Thyroid gland (tissue), 4 donors: ENCODE measurements at regions not wholly inside any gene's neighbourhood (a gene's known extent, or its start where the extent isn't known, plus 50 kb on each side); places are given as distances from the start of the nearest gene placed in this dataset.

Experiments
- CTCF ChIP-seq, 6 experiments: fragments of 200-600 bp in 3 of 6; fragments of 450-650 bp in 3 of 6; sonication (generic) in 3 of 6; IDR thresholded peaks; one replicate each; pipeline ENCODE4 v1.5.1; 2016 to 2019; ENCODE audit warnings: antibody characterized with exemption in 6 of 6, mild to moderate bottlenecking in 2 of 6, inconsistent platforms in 1 of 6, moderate library complexity in 1 of 6
- POLR2A ChIP-seq, 2 donors: fragments of 450-650 bp; IDR thresholded peaks; one replicate each; pipeline ENCODE4 v1.6.1; 2017; ENCODE audit warnings: antibody characterized with exemption in 2 of 2, mild to moderate bottlenecking in 2 of 2, moderate library complexity in 1 of 2

DNA sequence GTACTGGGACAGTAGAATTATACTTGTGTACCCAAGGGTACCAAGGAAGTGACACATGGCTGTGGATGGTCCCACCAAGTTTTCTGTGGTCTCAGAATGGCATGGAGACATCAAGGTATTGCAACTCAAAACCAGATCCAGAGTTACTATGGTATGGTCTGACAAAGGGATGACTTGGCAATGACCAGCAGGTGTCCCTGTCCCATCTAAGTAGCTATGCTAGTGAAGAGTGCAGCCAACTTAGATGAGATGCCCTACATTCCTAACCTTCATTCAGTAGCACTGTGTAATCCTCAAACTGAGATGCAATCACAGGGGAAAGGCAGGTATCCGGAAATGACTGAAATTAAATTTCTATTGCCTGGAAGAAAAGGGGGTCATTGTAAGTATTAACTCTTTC lies 188.7 kb upstream of the TMEM260 start:
- TF ChIP-seq CTCF (IDR thresholded peaks at IDR 0.05): no peak
- TF ChIP-seq POLR2A (IDR thresholded peaks at IDR 0.05): no peak
